Endothelial cell of umbilical vein (primary cell): ENCODE measurements at regions not wholly inside any gene's neighbourhood (a gene's known extent, or its start where the extent isn't known, plus 50 kb on each side); places are given as distances from the start of the nearest gene placed in this dataset.

Experiments
- BruUV-seq: library from RNA; stranded (reverse); fragments of 400-500 nt; replicated peaks from 2 replicates; lab custom pipeline; 2021; lab: Mats Ljungman, UMichigan
- CTCF ChIA-PET: fragments of 300-600, 350-600 bp; sonication (Branson Sonifier 250); formaldehyde crosslinking; loops from one replicate; lab custom pipeline; 2021; ENCODE audit warnings: antibody characterized with exemption, inconsistent platforms; lab: Charles Lee
- POLR2A ChIA-PET: fragments of 300-600, 350-600 bp; sonication (Branson Sonifier 250); formaldehyde crosslinking; loops from one replicate; lab custom pipeline; 2021; ENCODE audit warnings: antibody characterized with exemption, inconsistent platforms; lab: Charles Lee
- DNase-seq: peaks from one replicate; pipeline ENCODE4 v3.0.0-alpha.2; 2011; ENCODE audit warnings: low read depth, low spot score
- FAIRE-seq: peaks from 2 replicates; lab custom pipeline; 2011; peaks lifted over from hg19 to GRCh38; lab: Jason Lieb, UNC
- H2AFZ ChIP-seq: 2 replicates; pipeline ENCODE4 v1.6.0; 2012; ENCODE audit warnings: low read depth, low read length, control low read depth, inconsistent platforms
- H3K27ac ChIP-seq: 2 replicates; pipeline ENCODE4 v1.5.1; 2011; ENCODE audit warnings: low read depth, mild to moderate bottlenecking, control low read depth, low read length, moderate library complexity; ENCODE audit not compliant: insufficient read depth
- H3K27me3 ChIP-seq, 2 experiments: 2 replicates each; pipeline versions ENCODE4 v1.6.0 to v1.6.1; 2011; ENCODE audit warnings: low read length in 2 of 2, mixed read lengths in 1 of 2; ENCODE audit not compliant: control insufficient read depth in 2 of 2, insufficient read depth in 2 of 2
- H3K36me3 ChIP-seq, 2 experiments: 2 replicates in 1 of 2; 3 replicates in 1 of 2; pipeline ENCODE4 v1.5.1; 2011; ENCODE audit warnings: low read length in 2 of 2, mild to moderate bottlenecking in 1 of 2, moderate library complexity in 1 of 2; ENCODE audit not compliant: control insufficient read depth in 2 of 2, insufficient read depth in 2 of 2; ENCODE audit errors: extremely low read depth in 1 of 2
- H3K4me1 ChIP-seq: 3 replicates; pipeline ENCODE4 v1.5.1; 2011; ENCODE audit warnings: mild to moderate bottlenecking, low read length; ENCODE audit not compliant: control insufficient read depth, insufficient read depth; ENCODE audit errors: extremely low read depth
- H3K4me2 ChIP-seq: 2 replicates; pipeline ENCODE4 v1.6.1; 2011; ENCODE audit warnings: low read length, control low read depth, mixed read lengths; ENCODE audit not compliant: insufficient read depth
- H3K4me3 ChIP-seq, 3 experiments: fragments of 200-600 bp in 1 of 3; sonication (generic), shearing (Covaris generic) in 1 of 3; replicated peaks in 1 of 3; 2 replicates each; pipeline ENCODE4 v1.5.1; 2011 to 2016; ENCODE audit warnings: control low read depth in 3 of 3, low read length in 3 of 3, mild to moderate bottlenecking in 2 of 3, inconsistent platforms in 1 of 3, low read depth in 1 of 3, moderate library complexity in 1 of 3; ENCODE audit not compliant: insufficient read depth in 1 of 3
- H3K79me2 ChIP-seq: 2 replicates; pipeline ENCODE4 v1.6.0; 2012; ENCODE audit warnings: low read length, inconsistent platforms; ENCODE audit not compliant: control insufficient read depth, insufficient read depth
- H3K9ac ChIP-seq: replicated peaks from 2 replicates; pipeline ENCODE3; 2011; ENCODE audit warnings: low read length, control low read depth; ENCODE audit not compliant: insufficient read depth; ENCODE audit errors: extremely low read depth
- H3K9me1 ChIP-seq: replicated peaks from 3 replicates; pipeline ENCODE4 v1.6.0; 2011; ENCODE audit warnings: mild to moderate bottlenecking, low read length; ENCODE audit not compliant: control insufficient read depth, insufficient read depth; ENCODE audit errors: extremely low read depth
- H3K9me3 ChIP-seq: replicated peaks from 2 replicates; pipeline ENCODE4 v1.5.1; 2012; ENCODE audit warnings: low read length, inconsistent platforms; ENCODE audit not compliant: control insufficient read depth, insufficient read depth
- H4K20me1 ChIP-seq: replicated peaks from 2 replicates; pipeline ENCODE3; 2011; ENCODE audit warnings: mild to moderate bottlenecking, low read length; ENCODE audit not compliant: control insufficient read depth, insufficient read depth; ENCODE audit errors: extremely low read depth
- EZH2 ChIP-seq: IDR thresholded peaks from 2 replicates; pipeline ENCODE4 v1.6.1; 2012; ENCODE audit warnings: borderline replicate concordance, low read depth, mild to moderate bottlenecking, moderate library complexity, low read length, inconsistent platforms; ENCODE audit not compliant: severe bottlenecking
- FOS ChIP-seq: IDR thresholded peaks from 2 replicates; pipeline ENCODE4 v1.6.1; 2011; ENCODE audit warnings: mild to moderate bottlenecking, low read length, moderate library complexity, borderline replicate concordance; ENCODE audit not compliant: insufficient read depth
- GATA2 ChIP-seq: IDR thresholded peaks from 2 replicates; pipeline ENCODE4 v1.7.0; 2011; ENCODE audit warnings: low read depth, mild to moderate bottlenecking, moderate library complexity, mixed read lengths, low read length; ENCODE audit not compliant: insufficient read length, insufficient read depth
- JUN ChIP-seq: IDR thresholded peaks from 2 replicates; pipeline ENCODE4 v1.6.1; 2011; ENCODE audit warnings: borderline replicate concordance, low read depth; ENCODE audit not compliant: insufficient read length, insufficient read depth
- MYC ChIP-seq: IDR thresholded peaks from one replicate; pipeline ENCODE4 v1.6.1; 2011; ENCODE audit warnings: mild to moderate bottlenecking, low read depth, low read length
- POLR2AphosphoS5 ChIP-seq: IDR thresholded peaks from 2 replicates; pipeline ENCODE4 v1.6.1; 2012; ENCODE audit warnings: low read depth, mild to moderate bottlenecking, control low read depth, low read length, moderate library complexity; ENCODE audit not compliant: insufficient read depth
- dilution Hi-C: fragments of 300-500 bp; cut with MboI; formaldehyde crosslinking; loops from one replicate; pipeline ENCODE4 v1.15.0; 2019; ENCODE audit warnings: low sequenced_read_pairs; ENCODE audit not compliant: extremely low pct_ligation_motif_present
- intact Hi-C: fragments of 100-400 bp; cut with micrococcal nuclease; formaldehyde crosslinking; loops from one replicate; pipeline ENCODE4 v1.10.0; 2022
- TF ChIP-seq, protein P1 (sequence below), 2 donors: IDR thresholded peaks; 1 replicate in 1 of 2; 2 replicates in 1 of 2; pipeline ENCODE4 v1.5.1; 2011; ENCODE audit warnings: low read length in 2 of 2, mild to moderate bottlenecking in 2 of 2, moderate library complexity in 2 of 2, control low read depth in 1 of 2, inconsistent platforms in 1 of 2, low read depth in 1 of 2; ENCODE audit not compliant: insufficient read depth in 1 of 2; ENCODE audit errors: extremely low read depth in 1 of 2
- TF ChIP-seq, protein P2 (sequence below): IDR thresholded peaks from 2 replicates; pipeline ENCODE4 v1.6.1; 2011; ENCODE audit not compliant: insufficient read depth, insufficient read length

DNA sequence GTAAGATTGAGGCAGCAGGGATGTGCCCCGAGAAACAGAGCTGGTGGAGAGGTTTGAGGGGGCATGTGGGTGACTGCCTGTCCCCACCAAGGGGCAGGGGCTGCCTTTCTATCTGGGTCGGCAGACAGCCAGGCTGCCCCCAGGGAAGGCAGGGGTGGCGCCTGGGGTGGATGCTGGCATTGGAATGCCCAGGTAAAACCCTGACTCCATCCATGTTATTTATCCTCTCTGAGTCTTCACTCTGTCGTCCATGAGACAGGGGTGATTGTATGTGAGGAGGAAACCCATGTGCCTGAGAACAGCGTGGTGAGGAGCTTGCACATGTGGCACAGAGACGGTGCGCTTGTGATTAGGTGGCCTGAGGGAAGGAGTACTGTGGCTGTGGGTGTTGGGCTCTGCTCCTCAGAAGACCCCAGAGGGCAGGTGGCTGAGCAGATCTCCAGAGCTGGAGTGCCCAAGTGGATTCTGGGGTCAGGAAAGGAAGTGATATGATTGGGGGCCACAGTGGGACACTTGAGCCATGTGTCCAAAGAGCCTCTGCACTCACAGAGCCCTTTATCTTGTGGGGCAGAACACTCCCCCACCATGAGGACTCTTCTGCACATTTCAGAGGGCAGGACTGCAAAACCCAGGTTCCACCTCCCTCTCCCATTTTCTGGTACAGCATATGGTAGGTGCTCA, 100.4 kb upstream of the RET start:
- no peak overlapping the region for H3K9ac ChIP-seq
- H3K36me3 ChIP-seq = no peaks in the 10 kb centered on the region
- POLR2A ChIA-PET = no interaction called here
- H3K4me3 ChIP-seq = no peak overlapping the region
- TF ChIP-seq JUN (no peak), GATA2 (no peak), POLR2AphosphoS5 (no peak), EZH2 (no peak), FOS (no peak), MYC (no peak)
- TF ChIP-seq, protein P1, sequence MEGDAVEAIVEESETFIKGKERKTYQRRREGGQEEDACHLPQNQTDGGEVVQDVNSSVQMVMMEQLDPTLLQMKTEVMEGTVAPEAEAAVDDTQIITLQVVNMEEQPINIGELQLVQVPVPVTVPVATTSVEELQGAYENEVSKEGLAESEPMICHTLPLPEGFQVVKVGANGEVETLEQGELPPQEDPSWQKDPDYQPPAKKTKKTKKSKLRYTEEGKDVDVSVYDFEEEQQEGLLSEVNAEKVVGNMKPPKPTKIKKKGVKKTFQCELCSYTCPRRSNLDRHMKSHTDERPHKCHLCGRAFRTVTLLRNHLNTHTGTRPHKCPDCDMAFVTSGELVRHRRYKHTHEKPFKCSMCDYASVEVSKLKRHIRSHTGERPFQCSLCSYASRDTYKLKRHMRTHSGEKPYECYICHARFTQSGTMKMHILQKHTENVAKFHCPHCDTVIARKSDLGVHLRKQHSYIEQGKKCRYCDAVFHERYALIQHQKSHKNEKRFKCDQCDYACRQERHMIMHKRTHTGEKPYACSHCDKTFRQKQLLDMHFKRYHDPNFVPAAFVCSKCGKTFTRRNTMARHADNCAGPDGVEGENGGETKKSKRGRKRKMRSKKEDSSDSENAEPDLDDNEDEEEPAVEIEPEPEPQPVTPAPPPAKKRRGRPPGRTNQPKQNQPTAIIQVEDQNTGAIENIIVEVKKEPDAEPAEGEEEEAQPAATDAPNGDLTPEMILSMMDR (IDR thresholded peaks at IDR 0.05; ENCODE audit: extremely low read depth in 1 of 2, insufficient read depth in 1 of 2, low read depth in 1 of 2, low read length in 2 of 2) = no peak
- TF ChIP-seq, protein P2, sequence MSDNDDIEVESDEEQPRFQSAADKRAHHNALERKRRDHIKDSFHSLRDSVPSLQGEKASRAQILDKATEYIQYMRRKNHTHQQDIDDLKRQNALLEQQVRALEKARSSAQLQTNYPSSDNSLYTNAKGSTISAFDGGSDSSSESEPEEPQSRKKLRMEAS = no peak
- H4K20me1 ChIP-seq = no peaks in the 10 kb centered on the region
- no peaks in the 10 kb centered on the region for H3K9me1 ChIP-seq
- H2AFZ ChIP-seq = no peak overlapping the region
- no peaks in the 10 kb centered on the region for H3K4me1 ChIP-seq
- H3K27me3 ChIP-seq = no peaks in the 10 kb centered on the region
- no TSS peak for BruUV-seq
- no peak overlapping the region for H3K4me2 ChIP-seq
- FAIRE-seq (no peak), DNase-seq (no peak)
- no peaks in the 10 kb centered on the region for H3K79me2 ChIP-seq
- CTCF ChIA-PET = no interaction called here
- dilution Hi-C loops = no loop called here
- H3K9me3 ChIP-seq = no peaks in the 10 kb centered on the region
- no peak overlapping the region for H3K27ac ChIP-seq
- intact Hi-C loops = no loop called here
